Skin epidermis (tissue), 12 donors: ENCODE measurements at regions not wholly inside any gene's neighbourhood (a gene's known extent, or its start where the extent isn't known, plus 50 kb on each side); places are given as distances from the start of the nearest gene placed in this dataset.
A peak's percentile ranks its signal among the peaks of the same experiment; 100 is the strongest.

ENCODE experiments used
- H3K27ac ChIP-seq, 21 experiments: fragments of 200-600 bp; sonication (generic) in 11 of 21; one replicate each; pipeline ENCODE4 v1.5.0; 2020; ENCODE audit warnings: mild to moderate bottlenecking in 3 of 21, inconsistent platforms in 2 of 21, moderate library complexity in 2 of 21
- H3K4me3 ChIP-seq, 7 experiments: fragments of 200-600 bp; sonication (generic) in 2 of 7; one replicate each; pipeline ENCODE4 v1.5.0; 2020; ENCODE audit warnings: inconsistent platforms in 2 of 7, mild to moderate bottlenecking in 2 of 7, moderate library complexity in 1 of 7

DNA sequence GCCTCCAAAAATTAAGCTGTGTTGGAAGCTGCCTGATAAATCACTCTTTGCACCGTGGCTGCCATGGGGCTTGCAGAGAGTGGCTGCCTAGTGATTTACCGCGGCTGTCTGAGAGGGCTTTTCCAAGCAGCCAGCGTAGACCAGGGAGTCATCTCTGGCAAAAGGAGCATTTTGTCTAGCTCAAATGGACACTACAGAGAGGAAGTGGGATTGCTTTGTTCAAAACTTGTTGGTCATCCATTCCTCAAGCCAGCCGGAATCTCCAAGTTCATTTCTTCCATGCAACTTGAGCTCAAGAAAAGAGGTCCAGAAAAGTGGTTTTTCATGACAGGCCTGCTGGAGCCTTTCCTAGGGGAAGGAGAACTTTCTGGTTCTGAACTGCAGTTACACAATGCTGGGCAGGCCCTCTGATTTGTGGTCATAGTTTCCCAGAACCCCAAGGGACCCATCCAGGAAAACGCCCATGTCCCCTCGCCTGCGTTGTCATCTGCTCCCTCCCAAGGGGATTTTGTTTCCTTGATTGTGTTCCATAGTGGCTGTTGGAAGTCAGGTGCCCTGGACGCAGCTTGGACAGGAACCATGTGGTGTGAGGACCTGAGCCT is 108.1 kb downstream of the TRIB2 start:
- Histone ChIP-seq H3K27ac (peak overlapping the region in 13 of 21 experiments; percentile 16 to 77 (median 38)), H3K4me3 (no peak overlapping the region)

DNA sequence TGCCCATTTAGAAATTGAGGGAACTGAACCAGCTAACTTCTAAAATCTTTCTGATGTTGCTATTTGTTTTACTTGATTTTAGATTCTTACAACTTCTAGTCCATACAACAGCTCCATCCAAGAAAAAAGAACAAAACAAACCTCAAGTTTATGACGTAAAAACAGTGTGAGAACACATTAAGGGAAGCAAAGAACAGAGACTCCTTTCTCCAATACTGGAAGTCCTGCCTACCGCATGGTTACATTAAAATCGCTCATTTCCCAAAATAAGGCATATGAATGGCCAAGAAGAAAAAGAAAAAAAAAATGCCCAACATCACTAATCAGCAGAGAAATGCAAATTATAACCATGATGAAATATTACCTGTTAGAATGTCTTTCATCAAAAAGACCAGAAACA is 110.0 kb downstream of the TRIB2 start:
- Histone ChIP-seq H3K27ac (no peak overlapping the region), H3K4me3 (no peak overlapping the region)

DNA sequence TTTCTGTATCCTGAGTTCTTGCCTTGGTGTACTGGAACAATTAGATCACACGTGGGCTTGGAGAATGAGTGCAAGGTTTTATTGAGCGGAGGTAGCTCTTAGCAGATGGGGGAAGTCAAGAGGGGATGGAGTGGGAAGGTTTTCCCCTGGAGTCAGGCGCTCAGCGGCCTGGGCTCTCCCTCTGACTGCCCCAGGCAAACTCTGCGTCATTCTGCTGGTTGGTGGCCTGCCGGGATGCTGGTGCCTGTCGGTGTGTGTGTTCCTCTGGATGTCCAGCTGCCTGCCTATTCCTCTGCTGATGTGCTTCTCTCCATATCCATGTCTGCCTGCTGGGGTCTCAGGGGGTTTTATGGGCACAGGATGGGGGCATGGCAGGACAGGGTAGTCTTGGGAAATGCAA is 111.0 kb downstream of the TRIB2 start:
- Histone ChIP-seq H3K4me3 (no peak overlapping the region), H3K27ac (no peak overlapping the region)

DNA sequence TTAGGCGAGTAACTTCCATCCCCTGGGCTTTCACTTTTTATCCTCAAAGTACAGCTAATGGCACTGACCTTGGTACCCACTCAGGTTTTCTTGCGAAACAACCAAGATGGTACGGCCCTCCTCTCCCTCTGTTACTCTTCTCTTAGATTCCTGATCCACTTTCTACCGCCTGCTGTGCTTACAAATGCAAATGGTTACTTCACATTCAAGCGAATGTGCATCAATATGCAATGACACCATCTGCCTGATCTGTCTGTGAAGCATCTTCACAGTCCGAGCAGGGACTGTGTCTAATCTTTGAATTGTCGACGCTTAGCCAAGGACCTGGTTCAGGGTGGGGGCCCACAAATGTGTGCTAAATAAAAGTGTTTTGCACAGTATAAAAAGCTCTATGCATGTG is 112.2 kb downstream of the TRIB2 start:
- H3K27ac ChIP-seq = no peak overlapping the region

DNA sequence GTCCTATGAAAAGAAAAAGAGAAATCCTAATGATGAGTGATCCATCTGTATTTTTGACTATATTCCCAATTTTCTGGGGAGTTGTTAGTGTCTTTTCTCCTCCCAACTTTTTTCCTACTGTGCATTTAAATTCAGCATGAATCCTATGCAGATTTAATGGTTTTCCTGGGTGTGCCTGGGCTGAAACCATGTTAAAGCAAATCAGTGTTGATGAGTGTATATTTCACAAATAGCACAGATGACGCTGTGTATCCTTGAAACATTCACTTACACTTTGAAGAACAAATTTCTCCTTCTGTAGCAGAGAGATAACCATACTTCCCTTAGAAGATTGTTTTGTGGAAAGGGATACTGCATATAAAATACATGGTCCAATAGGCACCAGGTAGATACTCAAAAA is 114.3 kb downstream of the TRIB2 start:
- H3K4me3 ChIP-seq = no peak overlapping the region
- H3K27ac ChIP-seq = no peak overlapping the region

More for the DNA sequence above, 112.2 kb downstream of the TRIB2 start:
- H3K4me3 ChIP-seq = no peak overlapping the region

DNA sequence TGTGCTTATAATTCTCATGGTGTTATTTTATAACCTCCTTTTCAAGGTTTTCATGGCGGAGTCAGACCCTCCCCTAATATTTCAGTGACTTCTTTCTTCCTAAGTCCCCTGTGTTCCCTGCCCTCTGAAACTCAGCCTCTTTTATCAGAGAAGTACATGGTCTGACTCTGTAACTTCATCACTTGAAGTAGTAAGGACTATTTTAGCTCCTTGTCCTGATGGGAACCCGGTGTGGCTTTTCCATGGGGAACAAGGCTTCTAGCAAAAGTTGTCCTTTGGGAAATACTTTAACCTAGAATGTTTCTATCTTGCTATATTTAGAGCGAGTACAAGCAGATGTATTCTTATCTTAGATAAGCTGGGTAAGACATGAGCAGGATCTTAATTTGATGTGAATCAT is 117.5 kb downstream of the TRIB2 start:
- H3K27ac ChIP-seq = no peak overlapping the region
- no peak overlapping the region for H3K4me3 ChIP-seq

DNA sequence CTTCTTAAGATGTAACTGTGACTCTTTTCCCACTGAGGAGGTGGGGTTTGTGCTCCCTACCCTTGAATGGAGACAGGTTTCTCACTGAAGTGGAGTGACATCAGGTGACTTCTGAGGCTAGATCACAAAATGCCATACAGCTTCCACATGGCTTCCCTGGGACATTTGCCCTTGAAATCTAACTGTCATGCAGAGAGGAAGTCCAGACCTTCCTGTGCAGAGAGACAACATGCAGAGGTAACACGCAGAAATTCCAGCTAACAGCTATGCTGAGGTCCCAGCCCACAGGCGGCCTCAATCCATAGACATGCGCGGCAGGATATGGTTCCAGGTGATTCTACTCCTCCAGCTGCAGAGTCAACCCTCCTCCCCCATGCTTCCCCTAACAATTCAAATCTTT is 119.0 kb downstream of the TRIB2 start:
- no peak overlapping the region for H3K4me3 ChIP-seq
- no peak overlapping the region for H3K27ac ChIP-seq

DNA sequence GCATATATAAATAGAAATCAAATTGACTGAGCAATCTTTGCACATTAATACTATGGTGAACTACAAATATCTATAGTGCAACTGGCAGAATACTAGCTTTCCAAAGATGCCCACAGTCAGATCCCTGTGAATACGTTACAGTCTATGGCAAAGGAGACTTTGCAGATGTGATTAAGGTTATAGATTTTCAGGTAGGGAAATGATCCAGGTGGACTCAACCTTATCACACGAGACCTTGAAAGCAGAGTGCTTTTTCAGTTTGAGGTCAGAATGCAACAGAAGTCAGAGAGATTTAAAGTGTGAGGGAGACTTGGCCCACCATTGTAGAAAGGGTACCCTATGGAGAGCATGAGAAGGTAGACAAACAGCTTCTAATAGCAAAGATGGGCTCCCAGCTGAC is 122.6 kb downstream of the TRIB2 start:
- H3K4me3 ChIP-seq = no peak overlapping the region
- H3K27ac ChIP-seq = no peak overlapping the region

DNA sequence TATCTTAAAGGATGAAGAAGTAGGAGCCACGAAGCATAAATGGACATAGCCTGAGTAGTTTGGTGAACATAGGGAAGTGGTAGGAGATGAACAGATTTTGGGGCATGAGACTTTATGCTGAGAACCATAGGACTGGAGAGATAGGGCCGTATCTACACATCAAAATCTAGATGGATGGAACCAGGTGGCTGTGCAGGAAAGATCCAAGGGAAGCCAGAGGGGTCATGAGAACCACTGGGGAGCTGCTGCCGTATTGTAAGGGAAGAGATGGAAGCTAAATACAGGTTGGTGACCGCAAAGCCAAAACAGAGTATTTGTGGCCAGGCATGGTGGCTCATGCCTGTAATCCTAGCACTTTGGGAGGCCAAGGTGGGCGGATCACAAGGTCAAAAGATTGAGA is 124.3 kb downstream of the TRIB2 start:
- H3K27ac ChIP-seq = no peak overlapping the region

DNA sequence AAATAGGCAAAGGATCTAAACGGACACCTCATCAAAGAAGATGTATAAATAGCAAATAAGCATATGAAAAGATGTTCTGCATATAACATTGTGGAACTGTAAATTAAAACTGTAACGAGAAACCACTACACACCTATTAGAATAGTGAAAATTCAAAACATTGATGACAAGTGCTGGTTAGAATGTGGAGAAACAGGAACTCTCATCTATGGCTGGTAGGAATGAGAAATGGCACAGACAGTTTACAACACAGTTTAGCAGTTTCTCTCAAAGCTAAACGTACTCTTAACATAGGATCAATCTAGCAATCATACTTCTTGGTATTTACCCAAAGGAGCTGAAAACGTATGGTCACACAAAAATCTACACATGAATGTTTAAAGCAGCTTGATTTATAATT is 126.2 kb downstream of the TRIB2 start:
- Histone ChIP-seq H3K27ac (no peak overlapping the region), H3K4me3 (no peak overlapping the region)

More for the DNA sequence above, 124.3 kb downstream of the TRIB2 start:
- no peak overlapping the region for H3K4me3 ChIP-seq

DNA sequence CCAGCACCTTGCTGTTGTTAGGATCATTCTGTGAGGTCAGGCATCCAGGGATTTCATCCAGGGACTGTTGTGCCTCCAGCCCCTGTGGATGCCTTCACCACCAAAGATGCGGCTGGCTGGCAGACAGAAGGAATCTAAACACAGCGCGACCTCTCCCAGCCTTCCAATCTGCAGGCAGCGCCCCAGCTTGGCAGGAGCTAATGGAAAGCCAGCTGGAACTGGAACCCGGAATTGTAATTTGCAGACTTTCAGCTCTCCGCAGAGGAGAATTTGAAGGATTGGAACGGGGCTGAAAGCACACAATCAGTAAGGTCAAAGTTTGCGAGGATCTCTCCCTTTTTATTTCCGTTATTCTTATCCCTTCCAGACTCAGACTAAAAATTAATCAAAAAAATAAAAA is 127.8 kb downstream of the TRIB2 start:
- H3K4me3 ChIP-seq = no peak overlapping the region
- H3K27ac ChIP-seq = no peak overlapping the region

DNA sequence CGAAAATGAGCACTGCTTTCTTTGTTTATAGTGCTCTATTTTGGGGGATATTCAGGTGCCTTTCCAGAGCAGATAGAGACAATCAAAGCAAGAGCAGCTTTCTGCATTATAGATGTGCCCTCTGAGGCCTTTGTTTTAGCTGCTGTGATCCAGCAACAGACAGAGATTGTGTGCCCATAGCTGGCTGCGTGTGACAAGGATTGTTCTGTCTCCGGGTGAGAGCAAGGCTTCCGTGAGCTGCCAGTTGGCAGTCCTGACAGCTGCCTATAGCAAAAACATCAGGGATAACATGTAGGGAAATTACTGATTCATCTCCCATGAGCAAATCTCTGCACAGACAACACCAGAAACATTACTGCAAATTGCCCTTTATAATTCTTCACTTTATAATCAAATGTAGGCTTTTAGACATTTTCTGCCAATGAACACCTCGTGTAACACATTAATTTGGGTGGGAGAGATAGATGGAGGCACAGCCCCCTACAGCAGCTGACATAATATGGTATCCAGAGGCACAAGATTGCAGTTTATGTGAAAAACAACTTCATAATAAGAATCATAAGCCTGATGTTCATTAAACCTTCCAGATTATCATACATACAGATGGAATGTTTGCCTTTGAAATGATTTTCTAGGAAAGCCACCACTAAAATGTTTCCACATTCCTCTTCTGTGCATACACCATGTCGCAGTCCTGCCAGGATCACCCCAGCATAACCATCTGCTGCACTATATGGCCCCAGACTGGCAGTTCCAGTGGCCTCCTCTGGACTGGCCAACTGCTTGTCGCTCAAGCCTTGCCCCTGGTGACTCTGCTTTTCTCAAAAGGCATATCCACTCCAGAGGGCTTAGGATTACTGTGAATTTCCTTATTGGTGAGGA is 131.2 kb downstream of the TRIB2 start:
- H3K4me3 ChIP-seq = no peak overlapping the region
- H3K27ac ChIP-seq = no peak overlapping the region

DNA sequence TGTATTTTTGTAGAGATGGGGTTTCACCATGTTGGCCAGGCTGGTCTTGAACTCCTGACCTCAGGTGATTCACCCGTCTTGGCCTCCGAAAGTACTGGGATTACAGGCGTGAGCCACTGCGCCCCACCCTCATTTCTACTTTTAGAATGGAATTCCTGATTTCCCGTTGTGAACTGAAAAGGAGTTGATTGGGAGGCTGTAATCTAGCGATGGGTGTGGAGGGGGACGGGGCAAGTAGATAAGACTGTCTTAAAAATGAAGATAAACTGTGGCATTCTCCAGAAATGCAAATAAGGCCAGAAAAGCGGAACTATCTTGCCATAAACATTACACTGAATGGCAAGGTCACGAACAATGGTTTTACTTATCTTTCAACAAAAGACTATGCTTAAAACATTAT is 135.4 kb downstream of the TRIB2 start:
- Histone ChIP-seq H3K27ac (no peak overlapping the region), H3K4me3 (no peak overlapping the region)

DNA sequence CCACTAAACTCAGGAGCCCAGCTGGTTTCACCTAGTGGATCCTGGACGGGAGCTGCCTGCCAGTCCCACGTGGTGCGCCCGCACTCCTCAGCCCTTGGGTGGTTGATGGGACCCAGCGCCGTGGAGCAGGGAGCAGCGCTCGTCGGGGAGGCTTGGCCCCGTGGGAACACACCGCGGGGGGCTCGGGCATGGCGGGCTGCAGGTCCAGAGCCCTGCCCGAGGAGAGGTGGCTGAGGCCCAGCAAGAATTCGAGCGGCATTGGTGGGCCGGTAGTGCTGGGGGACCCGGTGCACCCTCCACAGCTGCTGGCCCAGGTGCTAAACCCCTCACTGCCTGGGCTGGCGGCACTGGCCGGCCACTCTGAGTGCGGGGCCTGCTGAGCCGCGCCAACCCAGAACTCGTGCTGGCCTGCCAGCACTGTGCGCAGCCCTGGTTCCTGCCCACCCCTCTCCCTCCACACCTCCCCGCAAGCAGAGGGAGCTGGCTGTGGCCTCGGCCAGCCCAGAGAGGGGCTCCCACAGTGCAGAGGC is 137.3 kb downstream of the TRIB2 start:
- Histone ChIP-seq H3K4me3 (no peak overlapping the region), H3K27ac (no peak overlapping the region)

DNA sequence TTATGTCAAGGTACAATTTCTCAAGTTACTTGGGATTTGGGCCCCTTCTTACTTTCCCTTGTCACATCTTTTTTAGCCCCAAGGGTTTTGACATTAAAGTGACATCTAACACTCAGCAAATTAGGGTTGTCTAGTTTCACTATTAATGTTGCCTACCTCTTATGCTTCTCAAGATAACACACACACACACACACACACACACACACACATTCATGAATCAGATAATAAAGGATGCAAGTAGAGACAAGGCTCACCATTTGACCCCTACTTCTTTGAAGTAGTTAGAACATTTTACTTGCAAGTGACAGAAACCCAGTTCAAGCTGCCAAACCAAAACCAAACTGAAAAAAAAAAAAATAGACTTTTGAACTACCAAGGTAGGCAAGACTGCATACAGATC is 138.8 kb downstream of the TRIB2 start:
- H3K4me3 ChIP-seq = no peak overlapping the region

DNA sequence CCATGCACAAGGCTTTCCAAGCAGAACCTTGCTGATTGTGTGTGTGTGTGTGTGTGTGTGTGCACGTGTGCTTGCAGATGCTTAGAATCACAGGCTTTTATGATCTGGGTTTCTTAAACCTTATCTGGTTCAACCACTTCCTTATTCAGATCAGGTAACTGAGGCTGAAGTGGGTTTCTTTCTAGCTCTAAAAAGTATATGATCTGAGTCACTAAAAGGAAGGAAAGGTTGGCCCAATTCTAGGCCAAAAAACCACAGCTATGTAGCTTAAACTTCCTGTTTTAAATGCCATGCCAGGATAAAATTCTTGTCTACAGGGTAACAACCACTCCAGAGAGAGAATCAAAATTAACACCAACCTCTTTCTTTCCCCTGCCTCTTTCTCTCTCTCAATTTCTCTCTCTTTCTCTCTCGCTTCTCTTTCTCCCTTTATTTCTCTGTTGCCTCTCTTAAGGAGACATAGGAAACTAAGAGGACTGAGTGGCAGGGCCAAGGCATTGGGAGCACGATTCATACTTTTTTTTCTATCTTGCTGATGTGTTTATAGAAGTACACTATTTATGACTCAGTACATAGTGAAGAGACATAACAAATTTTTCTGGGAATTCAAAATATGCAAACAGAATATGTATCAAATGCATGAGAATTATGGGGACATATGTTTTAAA is 140.3 kb downstream of the TRIB2 start:
- H3K27ac ChIP-seq = peak overlapping the region in 7 of 21 experiments; percentile 11 to 70 (median 48)

More for the DNA sequence above, 138.8 kb downstream of the TRIB2 start:
- H3K27ac ChIP-seq = peak overlapping the region in 1 of 21 experiments; percentile 70

DNA sequence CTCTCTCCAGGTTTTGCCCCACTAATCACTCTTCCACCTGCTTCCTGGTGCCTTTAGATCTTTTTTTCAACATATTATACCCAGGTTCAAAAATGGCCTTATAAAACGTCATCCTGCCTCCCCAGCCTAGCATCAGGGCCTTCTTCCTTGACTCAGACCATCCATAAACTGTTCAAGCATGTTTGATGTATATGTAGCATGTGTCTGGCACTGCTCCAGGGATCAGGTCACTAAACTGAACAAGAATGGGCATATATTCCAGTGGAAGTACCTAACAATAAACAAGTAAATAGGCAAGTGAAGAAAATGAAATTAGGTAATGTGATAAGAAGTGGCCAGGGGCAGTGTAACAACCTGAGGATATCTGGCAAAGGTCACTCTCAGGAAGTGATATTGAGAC is 141.2 kb downstream of the TRIB2 start:
- Histone ChIP-seq H3K27ac (peak overlapping the region in 2 of 21 experiments; percentile 67 to 70), H3K4me3 (no peak overlapping the region)

More for the DNA sequence above, 140.3 kb downstream of the TRIB2 start:
- H3K4me3 ChIP-seq = no peak overlapping the region

DNA sequence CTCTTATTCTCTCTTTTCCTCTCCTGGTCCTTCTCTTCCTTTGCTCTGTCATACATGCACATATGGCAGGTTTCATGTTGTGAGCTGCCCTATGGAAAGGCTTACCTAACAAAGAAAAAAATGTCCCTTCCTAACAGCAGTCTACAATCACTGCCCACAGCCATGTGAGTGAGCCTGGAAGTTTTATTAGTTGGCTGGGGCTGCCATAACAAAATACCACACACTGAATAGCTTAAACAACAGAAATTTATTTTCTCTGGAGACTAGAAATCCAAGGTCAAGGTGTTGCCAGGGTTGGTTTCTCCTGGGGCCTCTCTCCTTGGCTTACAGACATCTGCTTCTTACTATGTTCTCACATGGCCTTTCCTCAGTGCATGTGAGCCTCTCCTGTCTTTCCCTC is 142.1 kb downstream of the TRIB2 start:
- Histone ChIP-seq H3K4me3 (no peak overlapping the region), H3K27ac (no peak overlapping the region)

DNA sequence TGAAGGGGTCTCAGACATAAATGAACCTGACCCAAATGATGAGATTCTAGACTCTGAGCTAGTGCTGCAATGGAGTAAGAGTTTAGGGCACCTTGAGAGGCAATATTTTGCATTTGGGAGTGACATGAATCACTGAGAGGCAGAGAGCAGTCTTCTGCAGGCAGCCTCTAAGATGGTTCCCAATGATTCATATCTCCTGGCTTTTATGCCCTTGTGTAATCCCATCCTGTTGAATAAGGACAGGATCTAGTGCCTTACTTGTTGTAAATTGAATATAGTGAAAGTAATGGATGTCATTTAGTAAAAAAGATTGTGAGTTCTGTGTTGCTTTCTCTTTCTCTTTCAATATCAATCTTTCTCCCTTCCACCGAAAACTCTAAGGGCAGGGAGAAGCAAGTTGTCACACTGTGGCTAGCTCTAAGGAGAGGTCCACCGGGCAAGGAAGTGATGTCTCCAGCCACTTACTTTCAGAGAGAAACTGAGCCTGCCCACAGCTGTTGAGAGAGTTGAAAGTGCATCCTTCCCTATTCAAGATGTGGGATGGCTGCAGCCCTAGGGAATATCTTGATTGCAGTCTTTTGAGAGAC is 144.7 kb downstream of the TRIB2 start:
- no peak overlapping the region for H3K4me3 ChIP-seq
- H3K27ac ChIP-seq = peak overlapping the region in 8 of 21 experiments; percentile 13 to 71 (median 40)

DNA sequence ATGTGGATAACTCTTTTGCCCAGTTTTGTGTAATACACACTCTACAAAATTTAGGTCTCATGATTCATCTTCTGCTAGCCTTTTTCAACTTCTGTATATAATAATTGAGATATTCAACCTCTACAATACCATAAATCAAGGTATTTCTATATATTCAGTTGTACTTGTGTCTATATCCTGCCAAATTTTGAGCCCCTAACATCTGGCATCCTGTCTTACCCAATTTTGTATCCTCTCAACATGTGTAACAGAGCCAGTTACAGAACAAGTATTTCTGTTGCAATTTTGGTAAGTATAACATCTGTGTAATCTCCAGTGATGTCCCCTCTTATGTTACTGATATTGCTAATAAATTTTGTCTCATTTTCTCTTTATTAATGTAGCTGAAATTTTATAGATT is 145.8 kb downstream of the TRIB2 start:
- no peak overlapping the region for H3K4me3 ChIP-seq
- H3K27ac ChIP-seq = no peak overlapping the region
